SJSA1 (cell line): ENCODE measurements at regions not wholly inside any gene's neighbourhood (a gene's known extent, or its start where the extent isn't known, plus 50 kb on each side); places are given as distances from the start of the nearest gene placed in this dataset.

Source experiments
- DNase-seq, 2 experiments: peaks; one replicate each; pipeline ENCODE4 v3.0.0-alpha.2; 2015 to 2020; ENCODE audit warnings: low spot score in 2 of 2, low read depth in 1 of 2
- H3K27ac ChIP-seq: fragments of 250-450 bp; sonication (Bioruptor Pico); 2 replicates; pipeline ENCODE4 v1.5.1; 2020; ENCODE audit warnings: mild to moderate bottlenecking, moderate library complexity
- H3K27me3 ChIP-seq: fragments of 250-450 bp; sonication (Bioruptor Pico); replicated peaks from 2 replicates; pipeline ENCODE4 v1.5.1; 2020; ENCODE audit warnings: mild to moderate bottlenecking, moderate library complexity
- H3K36me3 ChIP-seq: fragments of 250-450 bp; sonication (Bioruptor Pico); 2 replicates; pipeline ENCODE4 v1.5.1; 2020; ENCODE audit warnings: mild to moderate bottlenecking
- H3K4me1 ChIP-seq: fragments of 250-450 bp; sonication (Bioruptor Pico); replicated peaks from 2 replicates; pipeline ENCODE4 v1.6.1; 2021; ENCODE audit warnings: mild to moderate bottlenecking
- H3K4me3 ChIP-seq: fragments of 250-450 bp; sonication (Bioruptor Pico); 2 replicates; pipeline ENCODE4 v1.5.1; 2020; ENCODE audit warnings: mild to moderate bottlenecking
- H3K9me3 ChIP-seq: fragments of 250-450 bp; sonication (Bioruptor Pico); replicated peaks from 2 replicates; pipeline ENCODE4 v1.5.1; 2020; ENCODE audit warnings: mild to moderate bottlenecking

GRCh38 chr7:98679741-98680140 lies 62.7 kb downstream of the NPTX2 start:
- Histone ChIP-seq H3K9me3 (no peaks in the 10 kb centered on the region), H3K27me3 (0 out of 2 replicates have a peak, but pooled peaks cover 5% of the 10 kb centered on the region), H3K4me1 (no peaks in the 10 kb centered on the region), H3K36me3 (no peaks in the 10 kb centered on the region), H3K27ac (no peak overlapping the region), H3K4me3 (no peak overlapping the region)
- DNase-seq, result no peak

GRCh38 chr7:98681511-98681910 lies 64.4 kb downstream of the NPTX2 start:
- Histone ChIP-seq H3K36me3 (no peaks in the 10 kb centered on the region), H3K27me3 (no peaks in the 10 kb centered on the region), H3K4me3 (no peak overlapping the region), H3K9me3 (peaks cover 3% of the 10 kb centered on the region; the same call in 1 of the 2 replicates), H3K27ac (no peak overlapping the region), H3K4me1 (no peaks in the 10 kb centered on the region)
- no peak for DNase-seq

- no peaks in the 10 kb centered on the region for H3K27me3 ChIP-seq
- H3K9me3 ChIP-seq, result peaks cover 3% of the 10 kb centered on the region; the same call in 1 of the 2 replicates
- no peak for DNase-seq
- no peaks in the 10 kb centered on the region for H3K36me3 ChIP-seq
- no peak overlapping the region for H3K4me3 ChIP-seq
- H3K4me1 ChIP-seq, result no peaks in the 10 kb centered on the region
- no peak overlapping the region for H3K27ac ChIP-seq
These were observed 64.9 kb downstream of the NPTX2 start for GRCh38 chr7:98681951-98682350.

- Histone ChIP-seq H3K27ac (no peak overlapping the region), H3K4me1 (no peaks in the 10 kb centered on the region), H3K9me3 (peaks cover 3% of the 10 kb centered on the region; the same call in 1 of the 2 replicates), H3K4me3 (no peak overlapping the region), H3K36me3 (no peaks in the 10 kb centered on the region), H3K27me3 (no peaks in the 10 kb centered on the region)
- DNase-seq, result no peak
These were observed 66.4 kb downstream of the NPTX2 start for GRCh38 chr7:98683514-98683913.

GRCh38 chr7:98685541-98685940 lies 68.5 kb downstream of the NPTX2 start:
- H3K27me3 ChIP-seq, result no peaks in the 10 kb centered on the region
- no peak overlapping the region for H3K4me3 ChIP-seq
- H3K9me3 ChIP-seq, result peaks cover 3% of the 10 kb centered on the region; the same call in 1 of the 2 replicates
- no peaks in the 10 kb centered on the region for H3K36me3 ChIP-seq
- no peaks in the 10 kb centered on the region for H3K4me1 ChIP-seq
- no peak overlapping the region for H3K27ac ChIP-seq
- DNase-seq, result no peak

- Histone ChIP-seq H3K27me3 (no peaks in the 10 kb centered on the region), H3K27ac (no peak overlapping the region), H3K4me1 (no peaks in the 10 kb centered on the region), H3K9me3 (peaks cover 3% of the 10 kb centered on the region; the same call in 1 of the 2 replicates), H3K4me3 (no peak overlapping the region), H3K36me3 (no peaks in the 10 kb centered on the region)
- no peak for DNase-seq
These were observed 69.5 kb downstream of the NPTX2 start for GRCh38 chr7:98686466-98687080.

GRCh38 chr7:98687111-98687751 lies 70.1 kb downstream of the NPTX2 start:
- DNase-seq, result no peak
- H3K4me3 ChIP-seq, result no peak overlapping the region
- H3K4me1 ChIP-seq, result no peaks in the 10 kb centered on the region
- peaks cover 3% of the 10 kb centered on the region; the same call in 1 of the 2 replicates for H3K9me3 ChIP-seq
- H3K27ac ChIP-seq, result no peak overlapping the region
- no peaks in the 10 kb centered on the region for H3K36me3 ChIP-seq
- H3K27me3 ChIP-seq, result no peaks in the 10 kb centered on the region

GRCh38 chr7:98691619-98692018 lies 74.5 kb downstream of the NPTX2 start:
- DNase-seq, result no peak
- Histone ChIP-seq H3K4me3 (no peak overlapping the region), H3K36me3 (no peaks in the 10 kb centered on the region), H3K27me3 (no peaks in the 10 kb centered on the region), H3K4me1 (no peaks in the 10 kb centered on the region), H3K9me3 (peaks cover 7% of the 10 kb centered on the region; the same call in 1 of the 2 replicates), H3K27ac (no peak overlapping the region)

- no peaks in the 10 kb centered on the region for H3K36me3 ChIP-seq
- peaks cover 7% of the 10 kb centered on the region; the same call in 1 of the 2 replicates for H3K9me3 ChIP-seq
- H3K4me1 ChIP-seq, result no peaks in the 10 kb centered on the region
- H3K27me3 ChIP-seq, result no peaks in the 10 kb centered on the region; the same call in 1 of the 2 replicates
- no peak for DNase-seq
- H3K4me3 ChIP-seq, result no peak overlapping the region
- H3K27ac ChIP-seq, result no peak overlapping the region
These were observed 80.0 kb downstream of the NPTX2 start for GRCh38 chr7:98697083-98697482.

GRCh38 chr7:98697485-98698240 lies 80.6 kb downstream of the NPTX2 start:
- Histone ChIP-seq H3K9me3 (peaks cover 7% of the 10 kb centered on the region; the same call in 1 of the 2 replicates), H3K4me1 (no peaks in the 10 kb centered on the region), H3K27ac (no peak overlapping the region), H3K4me3 (no peak overlapping the region), H3K27me3 (no peaks in the 10 kb centered on the region; the same call in 1 of the 2 replicates), H3K36me3 (no peaks in the 10 kb centered on the region)
- no peak for DNase-seq

GRCh38 chr7:98698976-98699375 lies 81.9 kb downstream of the NPTX2 start:
- Histone ChIP-seq H3K36me3 (no peaks in the 10 kb centered on the region), H3K4me3 (no peak overlapping the region), H3K27ac (no peak overlapping the region), H3K9me3 (no peaks in the 10 kb centered on the region), H3K4me1 (no peaks in the 10 kb centered on the region), H3K27me3 (no peaks in the 10 kb centered on the region; the same call in 1 of the 2 replicates)
- DNase-seq, result no peak

- Histone ChIP-seq H3K4me3 (no peak overlapping the region), H3K9me3 (no peaks in the 10 kb centered on the region), H3K36me3 (no peaks in the 10 kb centered on the region), H3K4me1 (no peaks in the 10 kb centered on the region), H3K27me3 (peaks cover under 1% of the 10 kb centered on the region; the same call in 1 of the 2 replicates), H3K27ac (no peak overlapping the region)
- no peak for DNase-seq
These were observed 83.4 kb downstream of the NPTX2 start for GRCh38 chr7:98700533-98700932.

GRCh38 chr7:98701372-98701771 lies 84.3 kb downstream of the NPTX2 start:
- Histone ChIP-seq H3K4me1 (no peaks in the 10 kb centered on the region), H3K36me3 (no peaks in the 10 kb centered on the region), H3K4me3 (no peak overlapping the region), H3K27me3 (peaks cover 5% of the 10 kb centered on the region; the same call in 1 of the 2 replicates), H3K27ac (no peak overlapping the region), H3K9me3 (no peaks in the 10 kb centered on the region)
- DNase-seq, result no peak

GRCh38 chr7:98702021-98702420 lies 84.9 kb downstream of the NPTX2 start:
- no peaks in the 10 kb centered on the region for H3K36me3 ChIP-seq
- no peak overlapping the region for H3K27ac ChIP-seq

More at GRCh38 chr7:98702021-98702420, 84.9 kb downstream of the NPTX2 start:
- Histone ChIP-seq H3K4me3 (no peak overlapping the region), H3K4me1 (no peaks in the 10 kb centered on the region), H3K9me3 (no peaks in the 10 kb centered on the region), H3K27me3 (0 out of 2 replicates have a peak, but pooled peaks cover 5% of the 10 kb centered on the region)
- DNase-seq, result no peak
